NCI-H1694 treated with DMSO at 0.1 percent for 48 hours (cell line): ENCODE measurements at regions not wholly inside any gene's neighbourhood (a gene's known extent, or its start where the extent isn't known, plus 50 kb on each side); places are given as distances from the start of the nearest gene placed in this dataset.

ENCODE experiments used
- DNase-seq: peaks from one replicate; lab custom pipeline; 2025; lab: John Stamatoyannopoulos, UW

GRCh38 chr6:82740072-82740471 is 325.6 kb downstream of the UBE3D start:
- no peak for DNase-seq

- DNase-seq: no peak
Observed at GRCh38 chr6:82741325-82741995, 324.2 kb downstream of the UBE3D start.

- no peak for DNase-seq
Observed at GRCh38 chr6:82741996-82742385, 323.6 kb downstream of the UBE3D start.

GRCh38 chr6:82744286-82745015 is 321.2 kb downstream of the UBE3D start:
- no peak for DNase-seq

GRCh38 chr6:82750556-82750955 is 315.1 kb downstream of the UBE3D start:
- DNase-seq: no peak

- DNase-seq: no peak
Observed at GRCh38 chr6:82751718-82752117, 313.9 kb downstream of the UBE3D start.

- no peak for DNase-seq
Observed at GRCh38 chr6:82761674-82762345, 303.8 kb downstream of the UBE3D start.

- DNase-seq: no peak
Observed at GRCh38 chr6:82766476-82766875, 299.2 kb downstream of the UBE3D start.

GRCh38 chr6:82767037-82767436 is 298.6 kb downstream of the UBE3D start:
- no peak for DNase-seq

GRCh38 chr6:82767447-82767846 is 298.2 kb downstream of the UBE3D start:
- no peak for DNase-seq

- DNase-seq: no peak
Observed at GRCh38 chr6:82772851-82773717, 292.6 kb downstream of the UBE3D start.

GRCh38 chr6:82775361-82775760 is 290.3 kb downstream of the UBE3D start:
- no peak for DNase-seq

- DNase-seq: no peak
Observed at GRCh38 chr6:82775981-82776380, 289.7 kb downstream of the UBE3D start.

GRCh38 chr6:82779041-82779440 is 286.6 kb downstream of the UBE3D start:
- DNase-seq: no peak

GRCh38 chr6:82780334-82780733 is 285.3 kb downstream of the UBE3D start:
- DNase-seq: no peak

GRCh38 chr6:82781620-82782204 is 283.9 kb downstream of the UBE3D start:
- DNase-seq: no peak

GRCh38 chr6:82783587-82784236 is 281.9 kb downstream of the UBE3D start:
- no peak for DNase-seq

GRCh38 chr6:82785206-82785605 is 280.4 kb downstream of the UBE3D start:
- DNase-seq: no peak

- DNase-seq: no peak
Observed at GRCh38 chr6:82786248-82786647, 279.4 kb downstream of the UBE3D start.

GRCh38 chr6:82795940-82796339 is 269.7 kb downstream of the UBE3D start:
- DNase-seq: no peak

- DNase-seq: no peak
Observed at GRCh38 chr6:82801083-82801482, 264.6 kb downstream of the UBE3D start.
